HG02852 (cell line): ENCODE measurements at regions not wholly inside any gene's neighbourhood (a gene's known extent, or its start where the extent isn't known, plus 50 kb on each side); places are given as distances from the start of the nearest gene placed in this dataset.
"Not testable (repeated sequence)": the region's sequence is repeated elsewhere in the genome, so short reads cannot be mapped to it uniquely, and the experiment has no call there.

Experiments
- ATAC-seq: cut with Tn5 transposase; IDR thresholded peaks from one replicate; pipeline ENCODE4 v1.9.1; 2021; ENCODE audit warnings: mild to moderate bottlenecking, moderate library complexity; ENCODE audit not compliant: unreplicated experiment

DNA sequence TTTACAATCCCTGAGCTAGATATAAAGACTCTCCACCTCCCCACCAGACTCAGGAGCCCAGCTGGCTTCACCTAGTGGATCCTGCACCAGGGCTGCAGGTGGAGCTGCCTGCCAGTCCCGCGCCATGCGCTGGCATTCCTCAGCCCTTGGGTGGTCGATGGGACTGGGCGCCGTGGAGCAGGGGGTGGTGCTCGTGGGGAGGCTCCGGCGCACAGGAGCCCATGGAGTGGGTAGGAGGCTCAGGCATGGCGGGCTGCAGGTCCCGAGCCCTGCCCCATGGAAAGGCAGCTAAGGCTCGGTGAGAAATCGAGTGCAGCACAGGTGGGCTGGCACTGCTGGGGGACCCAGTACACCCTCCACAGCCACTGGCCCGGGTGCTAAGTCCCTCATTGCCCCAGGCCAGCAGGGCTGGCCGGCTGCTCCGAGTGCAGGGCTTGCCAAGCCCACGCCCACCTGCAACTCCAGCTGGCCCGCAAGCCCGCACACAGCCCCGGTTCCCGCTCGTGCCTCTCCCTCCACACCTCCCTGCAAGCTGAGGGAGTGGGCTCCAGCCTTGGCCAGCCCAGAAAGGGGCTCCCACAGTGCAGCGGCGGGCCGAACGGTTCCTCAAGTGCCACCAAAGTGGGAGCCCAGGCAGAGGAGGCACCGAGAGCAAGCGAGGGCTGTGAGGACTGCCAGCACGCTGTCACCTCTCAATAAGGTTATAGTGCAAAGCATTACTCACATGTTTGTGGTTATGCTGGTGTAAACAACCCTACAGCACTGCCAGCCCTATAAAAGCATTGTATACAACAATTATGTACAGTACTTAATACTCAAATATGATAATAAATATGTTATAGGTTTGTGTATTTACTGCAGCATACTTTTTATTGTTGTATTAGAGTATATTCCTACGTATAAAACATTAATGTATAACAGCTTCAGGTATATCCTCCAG lies 757.3 kb downstream of the SLC6A15 start:
- not testable (repeated sequence) for ATAC-seq

GRCh38 chr12:84154439-84154990 lies 758.1 kb downstream of the SLC6A15 start:
- not testable (repeated sequence) for ATAC-seq

- ATAC-seq = no peak
These were observed 762.4 kb downstream of the SLC6A15 start for GRCh38 chr12:84150201-84150600.

- ATAC-seq = no peak
These were observed 764.3 kb downstream of the SLC6A15 start for GRCh38 chr12:84148335-84148734.

GRCh38 chr12:84136862-84137367 lies 775.7 kb downstream of the SLC6A15 start:
- no peak for ATAC-seq

GRCh38 chr12:84135586-84136279 lies 776.9 kb downstream of the SLC6A15 start:
- ATAC-seq = no peak

DNA sequence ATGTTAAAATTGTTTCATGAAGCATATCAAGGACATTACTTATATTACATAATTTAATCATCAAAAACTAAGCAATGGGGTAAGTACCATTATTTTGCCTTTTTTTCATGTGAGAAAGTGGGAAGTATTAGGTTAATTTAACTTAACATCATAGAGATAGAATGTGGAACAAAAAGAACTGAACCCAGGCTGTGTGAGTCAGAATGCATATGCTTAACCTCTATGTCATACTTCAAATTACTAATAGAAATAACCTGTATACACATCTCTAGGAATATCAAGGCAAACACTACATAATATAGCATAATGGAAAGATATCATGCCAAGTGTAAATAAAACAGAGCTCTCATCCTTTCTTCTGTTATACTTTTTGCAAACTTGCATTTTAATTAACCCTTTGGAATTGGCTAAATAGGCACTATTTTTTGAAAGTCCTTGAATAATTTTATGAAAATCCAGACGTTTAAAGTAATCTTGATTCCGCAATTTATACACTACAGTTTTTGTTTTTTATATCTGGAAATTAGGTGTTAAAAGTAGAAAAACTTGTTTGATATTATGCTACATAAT lies 777.7 kb downstream of the SLC6A15 start:
- no peak for ATAC-seq

- no peak for ATAC-seq
These were observed 781.5 kb downstream of the SLC6A15 start for GRCh38 chr12:84131076-84131475.

DNA sequence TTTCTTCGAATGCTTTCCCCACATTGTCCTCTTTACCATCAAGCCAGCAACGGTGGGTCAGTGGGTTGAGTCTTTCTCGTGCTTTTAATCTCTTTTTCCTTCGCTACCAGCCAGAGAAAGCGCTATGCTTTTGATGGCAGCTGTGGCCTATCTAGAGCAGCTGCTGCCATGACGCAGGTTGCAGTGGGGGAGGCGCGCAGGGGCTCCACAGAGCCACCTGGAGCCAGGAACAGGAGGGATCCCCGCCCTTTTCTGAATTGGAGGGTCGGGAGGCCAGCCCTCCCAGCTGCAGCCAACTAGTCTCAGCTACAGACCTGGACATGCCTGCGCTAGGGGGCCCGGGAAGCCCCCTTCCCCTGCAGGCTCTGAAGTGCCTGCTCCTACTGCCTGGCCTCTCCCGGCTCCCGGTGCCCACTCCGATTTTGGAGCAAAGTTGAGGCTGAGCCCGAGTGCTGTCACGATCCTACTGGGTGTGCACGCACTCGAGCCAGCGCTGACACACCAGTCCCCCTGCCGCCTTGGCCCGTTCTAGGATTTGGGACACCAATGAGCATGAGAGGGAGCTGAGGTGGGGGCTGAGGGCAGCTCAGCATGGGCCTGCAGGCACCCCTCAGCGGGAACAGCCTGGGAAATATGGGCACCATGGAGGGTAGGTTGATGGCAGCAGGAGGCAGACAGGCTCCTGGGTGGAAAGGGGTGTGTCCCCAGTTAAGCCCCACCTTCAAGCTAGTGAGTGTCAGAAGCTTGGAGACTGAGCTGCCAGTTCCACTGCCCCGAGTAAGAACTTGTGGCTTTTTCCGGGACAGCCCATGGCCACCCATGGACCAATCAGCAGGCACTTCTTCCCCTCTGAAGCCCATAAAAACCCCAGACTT lies 784.2 kb downstream of the SLC6A15 start:
- no peak for ATAC-seq

DNA sequence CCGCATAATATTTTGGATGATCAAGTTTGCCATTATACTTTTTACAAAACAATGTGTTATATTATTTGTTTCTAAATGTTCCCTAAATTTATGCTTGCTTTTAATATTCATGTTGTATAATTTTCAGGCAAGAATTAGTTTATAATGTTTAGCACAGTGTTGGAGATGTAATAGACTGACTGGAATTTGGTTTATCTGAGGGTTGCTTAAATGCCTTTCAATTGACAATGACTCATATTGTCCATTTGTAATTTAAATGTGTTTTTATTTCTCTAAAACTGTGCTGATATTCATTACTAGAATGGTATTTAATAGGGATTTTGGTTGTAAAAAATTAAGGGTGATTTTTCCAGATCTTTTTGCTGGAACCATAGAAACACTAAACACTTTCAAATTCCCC lies 788.4 kb downstream of the SLC6A15 start:
- no peak for ATAC-seq

GRCh38 chr12:84117190-84117589 lies 795.4 kb downstream of the SLC6A15 start:
- no peak for ATAC-seq

DNA sequence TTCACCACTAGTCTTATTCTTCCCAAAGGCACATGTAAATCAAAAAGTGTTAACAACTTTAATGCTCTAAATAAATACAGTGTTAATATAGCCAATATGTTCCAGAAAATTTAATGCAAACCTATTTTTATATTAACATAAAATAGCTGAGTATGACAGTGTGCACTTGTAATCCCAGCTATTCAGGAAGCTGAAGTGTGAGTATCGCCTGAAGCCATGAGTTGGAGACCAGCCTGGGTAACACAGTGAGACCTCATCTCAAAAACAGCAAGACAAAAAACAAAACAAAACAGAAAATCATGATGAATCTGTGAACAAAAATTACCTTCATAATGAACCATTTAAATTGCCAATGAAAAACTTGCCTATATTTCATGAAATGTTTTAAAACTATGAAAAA lies 798.9 kb downstream of the SLC6A15 start:
- ATAC-seq = no peak

- ATAC-seq = not testable (repeated sequence)
These were observed 808.7 kb downstream of the SLC6A15 start for GRCh38 chr12:84103886-84104285.

DNA sequence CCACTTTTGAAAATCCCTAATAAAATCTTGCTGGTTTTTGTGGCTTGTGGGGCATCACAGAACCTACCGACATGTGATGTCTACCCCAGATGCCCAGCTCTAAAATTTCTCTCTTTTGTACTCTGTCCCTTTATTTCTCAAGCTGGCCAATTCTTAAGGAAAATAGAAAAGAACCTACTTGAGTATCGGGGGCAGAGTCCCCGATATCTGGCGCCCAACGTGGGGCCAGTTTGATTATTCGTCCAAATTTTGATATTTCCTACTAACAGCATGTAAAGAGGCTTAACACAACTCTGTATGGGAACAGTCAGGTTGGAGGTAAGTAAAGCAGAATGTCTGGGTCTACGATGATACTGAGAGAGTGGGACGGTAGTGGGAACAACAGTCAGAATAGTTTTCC lies 810.6 kb downstream of the SLC6A15 start:
- not testable (repeated sequence) for ATAC-seq

DNA sequence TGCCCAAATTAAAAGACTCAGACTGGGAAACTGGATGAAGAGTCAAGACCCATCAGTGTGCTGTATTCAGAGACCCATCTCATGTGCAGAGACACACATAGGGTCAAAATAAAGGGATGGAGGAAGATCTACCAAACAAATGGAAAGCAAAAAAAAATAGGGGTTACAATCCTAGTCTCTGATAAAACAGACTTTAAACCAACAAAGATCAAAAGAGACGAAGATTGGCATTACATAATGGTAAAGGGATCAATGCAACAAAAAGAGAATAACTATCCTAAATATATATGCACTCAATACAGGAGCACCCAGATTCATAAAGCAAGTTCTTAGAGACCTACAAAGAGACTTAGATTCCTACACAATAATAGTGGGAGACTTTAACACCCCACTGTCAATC lies 813.0 kb downstream of the SLC6A15 start:
- not testable (repeated sequence) for ATAC-seq

DNA sequence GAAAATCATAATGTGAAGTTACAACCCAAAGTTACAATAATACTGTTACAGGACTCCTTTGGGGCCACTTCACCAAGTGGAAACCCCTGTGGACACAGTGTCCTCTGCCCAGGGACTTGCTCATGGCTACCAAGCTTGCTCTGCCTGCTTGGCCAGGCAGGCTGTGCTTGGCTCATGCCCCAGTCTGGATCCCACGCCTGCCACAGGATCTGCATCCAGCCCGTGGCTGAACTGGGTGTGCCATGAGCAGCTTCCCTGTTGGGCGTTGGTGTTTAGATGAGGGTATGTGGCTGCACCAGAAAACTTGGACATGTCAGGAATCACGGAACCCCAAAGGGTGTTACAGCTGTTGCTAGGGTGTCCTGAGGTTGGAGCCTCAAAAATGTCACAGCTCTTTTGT lies 820.9 kb downstream of the SLC6A15 start:
- no peak for ATAC-seq

DNA sequence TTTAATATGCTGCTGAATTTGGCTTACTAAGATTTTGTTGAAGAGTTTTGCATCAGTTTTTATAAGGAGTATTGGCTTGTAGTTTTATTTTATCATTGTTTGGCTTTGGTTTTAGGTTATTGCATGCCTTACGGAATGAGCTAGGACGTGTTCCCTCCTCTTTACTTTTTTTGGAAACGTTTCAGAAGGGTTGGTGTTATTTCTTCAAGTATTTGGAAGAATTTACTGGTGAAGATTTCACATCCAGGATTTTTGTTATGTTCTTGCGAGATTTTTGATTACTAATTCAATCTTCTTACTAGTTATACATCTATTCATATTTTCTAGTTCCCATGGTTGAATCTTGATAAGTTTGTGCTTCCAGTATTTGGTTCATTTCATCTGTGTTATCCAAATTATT lies 823.2 kb downstream of the SLC6A15 start:
- ATAC-seq = no peak

DNA sequence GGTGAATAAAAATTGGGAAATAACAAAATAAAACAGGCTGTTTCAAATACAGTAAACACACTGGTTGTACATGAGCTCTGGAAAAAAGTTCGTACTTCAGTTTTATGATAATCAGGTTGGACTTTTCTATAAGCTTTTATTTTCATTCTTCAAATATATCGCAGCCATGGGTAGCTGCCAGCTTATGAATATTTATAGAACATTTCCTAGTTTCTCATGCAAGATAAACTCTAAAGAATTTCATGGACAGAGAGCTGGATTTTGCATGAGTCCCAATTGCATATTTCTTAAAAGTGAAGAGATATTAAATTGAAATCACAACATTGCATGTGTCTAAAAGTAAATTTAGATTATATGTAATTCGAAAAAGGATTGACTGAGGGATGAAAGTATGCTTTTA lies 827.6 kb downstream of the SLC6A15 start:
- ATAC-seq = no peak

GRCh38 chr12:84079626-84080025 lies 833.0 kb downstream of the SLC6A15 start:
- no peak for ATAC-seq

DNA sequence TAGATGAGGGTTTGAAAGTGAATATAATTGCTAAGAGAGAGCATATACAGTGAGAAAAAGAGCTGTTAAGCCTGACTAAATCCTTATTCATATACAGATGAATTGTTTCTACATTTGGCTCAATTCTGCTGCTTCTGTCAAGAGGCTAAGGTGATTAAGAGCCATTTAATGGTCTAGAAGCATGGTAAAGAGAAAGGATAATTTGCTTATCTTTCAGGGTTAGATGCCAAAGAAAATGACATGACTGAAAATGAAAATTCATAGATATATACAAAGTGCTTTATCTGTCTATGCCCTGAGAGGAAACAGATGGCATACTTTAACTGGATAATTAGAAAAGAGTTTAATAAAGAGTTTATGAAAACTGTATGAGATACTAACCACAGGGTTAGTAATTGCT lies 834.9 kb downstream of the SLC6A15 start:
- no peak for ATAC-seq
